ENCODE measurements at regions not wholly inside any gene's neighbourhood (a gene's known extent, or its start where the extent isn't known, plus 50 kb on each side); places are given as distances from the start of the nearest gene placed in this dataset.

DNA sequence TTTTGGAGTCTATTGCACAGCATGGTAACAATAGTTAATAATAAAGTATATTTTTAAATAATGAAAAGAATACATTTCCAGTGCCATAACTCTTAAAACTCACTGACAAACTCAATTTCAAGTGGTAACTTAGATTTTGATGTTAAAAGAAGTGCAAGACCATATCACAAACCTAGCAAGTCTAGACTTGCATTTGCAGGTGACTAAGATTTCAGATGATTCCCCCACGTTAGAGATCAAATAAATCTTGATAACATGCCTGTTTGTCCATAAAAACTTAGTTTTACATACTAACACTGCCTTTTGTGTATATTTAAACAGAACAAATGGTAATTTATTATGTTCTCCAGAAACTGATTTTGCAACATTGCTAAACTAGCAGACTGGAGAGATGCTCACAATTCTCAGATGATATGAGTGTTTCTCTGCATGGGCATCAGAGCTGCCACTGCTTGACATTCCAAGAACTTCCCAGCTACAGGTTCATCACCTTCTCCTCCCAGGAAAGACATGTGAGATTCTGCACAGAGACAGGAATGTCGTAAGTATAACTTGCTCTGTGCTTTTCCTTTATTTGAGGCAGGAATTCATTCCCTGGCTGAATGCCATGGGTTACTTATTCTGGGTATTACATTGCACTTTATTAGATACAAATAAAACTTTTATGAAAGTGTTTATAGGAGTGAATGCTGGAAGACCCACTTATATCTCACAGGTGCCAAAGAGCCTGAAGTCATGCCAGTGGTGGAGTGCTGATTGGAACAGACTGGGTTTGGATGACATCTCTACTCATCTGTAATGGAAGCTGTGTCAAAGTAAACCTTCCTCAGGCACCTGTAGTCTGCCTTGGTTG lies 160.2 kb upstream of the FOXA2 start:
- DNase-seq, result no peak

DNA sequence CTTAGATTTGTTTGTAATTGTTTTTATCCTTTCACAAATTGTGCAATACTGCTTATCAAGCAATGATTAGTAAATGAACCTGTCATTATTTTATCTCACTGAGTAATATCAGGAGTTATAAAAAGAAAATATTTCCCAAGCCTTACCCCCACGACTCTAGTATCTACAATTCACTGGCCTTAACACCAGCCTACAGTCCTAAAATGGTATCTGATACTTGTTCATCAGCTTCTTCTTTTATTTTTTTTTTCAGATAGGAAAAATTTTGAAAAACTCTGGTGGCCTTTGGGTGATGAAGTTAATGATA lies 160.8 kb upstream of the FOXA2 start:
- DNase-seq, result no peak

DNA sequence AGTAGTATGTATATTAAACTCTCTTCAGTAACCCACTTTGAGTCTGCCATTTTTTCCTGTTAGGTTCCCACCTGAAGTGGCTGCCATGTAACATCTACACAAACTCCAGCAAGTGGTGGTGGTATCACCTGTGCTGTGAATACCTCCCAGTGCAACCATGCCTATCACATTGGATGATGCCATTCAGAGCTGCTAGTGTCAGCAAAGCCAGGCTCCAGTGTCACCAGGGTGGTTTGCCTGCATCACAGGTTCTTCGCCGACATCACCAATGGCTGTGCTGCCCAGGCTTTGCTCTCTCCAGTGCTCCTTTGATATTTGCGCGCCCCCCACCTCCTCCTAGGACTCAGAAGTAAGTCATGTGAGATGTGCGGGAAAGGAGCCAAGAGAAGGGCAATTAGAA lies 162.6 kb upstream of the FOXA2 start:
- DNase-seq, result no peak

DNA sequence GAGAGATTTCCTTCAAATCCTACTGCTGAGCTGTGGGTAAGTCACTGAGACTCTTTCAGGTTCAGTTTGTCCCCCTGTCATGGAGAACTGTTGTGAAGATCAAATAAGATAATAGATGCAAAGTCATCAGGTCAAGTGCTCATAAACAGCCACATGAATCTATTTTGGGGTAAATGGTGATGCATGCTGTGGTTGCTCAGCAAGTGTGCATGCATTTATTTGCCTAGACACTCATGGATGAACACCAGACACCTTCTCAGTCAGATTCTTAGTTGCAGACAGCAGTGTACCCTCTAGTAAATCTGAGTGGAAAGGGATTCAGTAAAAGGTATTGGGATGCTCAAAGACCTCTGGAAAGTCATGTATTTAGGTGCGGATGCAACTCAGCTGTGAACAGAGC lies 168.0 kb upstream of the FOXA2 start:
- DNase-seq, result no peak

DNA sequence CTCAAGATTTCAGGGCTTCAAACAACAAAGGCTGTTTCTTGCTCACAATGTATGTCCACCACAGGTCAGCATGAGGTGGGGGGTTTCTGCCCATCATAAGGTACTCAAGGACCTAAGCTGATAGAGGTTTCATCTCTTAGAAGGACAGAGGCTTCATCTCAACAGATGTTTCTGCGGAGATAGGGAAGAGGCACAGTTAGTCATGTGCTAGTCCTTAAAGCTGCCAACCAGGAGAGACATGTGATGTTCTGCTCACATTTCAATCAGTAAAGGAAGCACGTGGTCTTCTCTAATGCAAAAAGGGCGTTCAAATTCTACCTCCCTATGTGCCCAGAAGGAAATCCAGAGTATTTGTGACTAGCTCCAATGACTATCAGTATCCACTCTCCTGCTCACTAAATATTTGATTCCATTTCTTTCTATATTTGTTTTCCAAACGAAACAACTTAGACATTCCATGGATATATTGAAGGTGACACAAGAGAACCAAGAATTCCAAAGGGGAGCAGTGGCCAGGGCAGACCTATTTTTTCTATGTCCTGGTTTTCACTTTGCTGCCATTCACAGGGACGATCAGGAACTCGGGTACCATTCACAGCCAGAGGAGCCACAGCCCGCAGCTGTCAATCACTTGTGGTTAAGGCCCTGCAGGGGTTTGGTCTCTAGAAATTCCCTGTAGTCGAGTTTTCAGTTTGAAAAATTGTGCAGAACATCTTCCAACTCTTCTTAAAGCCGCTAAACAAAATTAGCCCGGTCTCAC lies 173.2 kb upstream of the FOXA2 start:
- DNase-seq, result no peak

DNA sequence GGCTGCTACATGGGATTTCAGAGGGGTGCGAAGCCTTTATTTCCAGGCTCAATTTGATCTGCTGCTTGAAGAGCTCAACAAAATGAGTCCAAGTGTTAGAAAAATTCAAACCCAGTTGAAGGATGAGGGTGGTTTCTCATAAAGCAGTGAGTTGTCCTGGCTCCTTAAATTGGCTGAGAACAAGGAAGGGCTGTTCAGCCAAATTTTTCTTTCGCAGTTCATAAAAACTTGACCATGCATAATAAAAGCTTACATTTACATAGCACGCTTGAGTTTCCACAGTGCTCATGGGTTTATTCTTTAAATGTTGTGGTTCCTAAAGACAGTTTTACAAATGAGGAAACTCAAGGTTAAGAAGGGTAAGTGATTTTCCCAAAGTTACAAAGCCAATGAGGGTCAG lies 174.4 kb upstream of the FOXA2 start:
- no peak for DNase-seq

DNA sequence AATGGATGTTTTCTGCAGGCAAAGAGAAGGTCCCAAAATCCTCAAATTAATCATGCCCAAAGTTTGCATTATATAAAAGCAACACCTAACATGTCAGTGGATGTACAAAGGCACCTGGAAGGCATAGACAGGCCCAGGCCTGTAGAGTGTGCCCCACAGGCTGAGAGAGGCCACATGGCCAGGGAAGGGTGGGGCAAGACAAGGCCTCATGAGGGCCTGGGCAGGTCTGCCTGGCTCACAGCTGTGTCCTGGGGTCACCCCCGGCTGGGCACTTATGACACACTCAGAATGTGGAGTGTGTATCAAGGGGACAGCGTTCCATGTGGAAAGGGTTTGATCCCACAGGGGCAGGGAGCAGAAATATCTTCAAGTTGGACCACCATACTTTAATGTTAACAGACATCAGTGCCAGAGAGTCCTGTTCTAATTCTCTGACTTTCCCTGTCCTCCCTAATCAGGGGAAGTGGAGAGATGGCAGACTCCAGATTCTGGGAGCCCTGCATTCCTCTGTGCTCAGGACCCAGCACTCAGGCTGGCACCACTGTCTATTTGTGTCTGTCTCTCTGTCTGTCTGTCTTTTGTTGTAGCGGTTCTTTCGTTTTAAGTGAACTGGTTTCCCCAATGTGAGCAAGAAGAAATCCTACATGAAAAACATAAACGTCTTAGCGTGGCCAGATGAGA lies 178.3 kb upstream of the FOXA2 start:
- no peak for DNase-seq

DNA sequence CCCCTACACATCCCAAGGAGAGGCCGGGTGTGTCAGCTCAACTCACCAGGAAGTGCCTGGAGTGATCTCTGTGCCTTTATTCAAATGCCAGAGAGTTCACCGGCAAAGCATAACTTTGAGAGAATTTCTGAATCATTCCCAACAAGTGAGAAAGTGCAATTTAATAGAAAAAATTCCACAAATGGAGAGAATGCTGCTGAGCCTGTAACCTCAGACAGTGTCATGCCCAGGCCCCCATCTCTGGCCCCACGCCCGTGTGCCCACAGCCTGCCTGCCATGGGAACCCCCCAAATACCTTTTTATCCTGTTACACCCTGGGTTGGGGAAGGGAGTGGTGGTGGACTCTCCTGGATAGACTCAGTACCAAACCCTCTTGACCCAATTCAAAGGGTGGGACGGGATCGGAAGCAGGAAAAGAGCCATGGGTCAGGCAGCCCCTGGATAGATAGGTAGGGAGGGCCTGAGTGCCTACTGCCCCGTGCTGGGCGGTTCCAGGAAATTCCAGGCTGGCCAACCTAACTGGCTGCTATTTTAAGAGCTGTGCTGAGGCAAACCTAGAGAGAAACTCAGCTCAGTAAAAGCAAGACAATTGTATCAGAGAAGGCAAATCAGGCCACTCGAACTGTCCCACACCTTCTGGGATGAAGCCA lies 179.0 kb upstream of the FOXA2 start:
- DNase-seq, result no peak

DNA sequence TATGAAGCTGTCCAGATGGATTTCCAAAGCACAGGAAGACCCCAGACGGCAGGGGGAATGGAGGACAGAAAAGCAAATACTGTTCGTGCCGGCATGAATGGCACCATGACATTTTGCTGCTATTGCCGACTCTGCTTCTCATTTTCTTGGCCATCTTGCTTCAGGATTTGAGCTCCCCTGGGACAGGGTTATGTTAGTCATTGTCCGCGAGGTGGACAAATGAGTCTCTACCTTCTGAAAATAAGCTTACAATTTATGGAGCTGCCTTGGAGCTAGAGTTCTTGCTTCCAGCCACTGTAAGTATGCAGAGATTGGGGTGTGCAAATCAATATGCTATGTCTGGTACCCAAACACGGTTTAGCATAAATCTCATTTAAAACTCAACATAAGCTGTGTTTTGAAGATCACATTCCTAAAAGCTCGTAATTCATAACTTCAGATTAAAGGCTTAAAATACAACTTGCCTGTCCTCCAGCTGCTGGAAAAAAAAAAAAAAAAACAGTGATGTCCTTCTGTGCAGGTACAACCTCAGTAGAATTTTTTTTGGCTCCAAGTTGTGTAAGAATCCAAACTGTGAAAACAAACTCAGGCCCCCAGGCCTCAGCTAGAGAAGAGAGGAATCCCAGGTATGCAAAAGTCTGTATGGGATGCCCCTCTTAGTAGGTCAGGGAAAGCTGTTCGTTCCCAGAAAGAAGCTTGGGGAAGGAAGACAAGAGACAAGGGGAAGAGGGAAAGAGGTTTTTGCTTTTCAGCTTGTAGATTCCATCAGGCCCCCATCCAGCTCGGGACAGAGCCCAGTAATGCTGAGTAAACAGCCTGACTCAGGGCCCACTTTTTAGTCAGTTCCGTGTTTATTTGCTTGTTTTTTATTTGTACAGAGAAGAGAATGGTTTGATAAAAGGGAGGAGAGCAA lies 184.2 kb upstream of the FOXA2 start:
- no peak for DNase-seq

DNA sequence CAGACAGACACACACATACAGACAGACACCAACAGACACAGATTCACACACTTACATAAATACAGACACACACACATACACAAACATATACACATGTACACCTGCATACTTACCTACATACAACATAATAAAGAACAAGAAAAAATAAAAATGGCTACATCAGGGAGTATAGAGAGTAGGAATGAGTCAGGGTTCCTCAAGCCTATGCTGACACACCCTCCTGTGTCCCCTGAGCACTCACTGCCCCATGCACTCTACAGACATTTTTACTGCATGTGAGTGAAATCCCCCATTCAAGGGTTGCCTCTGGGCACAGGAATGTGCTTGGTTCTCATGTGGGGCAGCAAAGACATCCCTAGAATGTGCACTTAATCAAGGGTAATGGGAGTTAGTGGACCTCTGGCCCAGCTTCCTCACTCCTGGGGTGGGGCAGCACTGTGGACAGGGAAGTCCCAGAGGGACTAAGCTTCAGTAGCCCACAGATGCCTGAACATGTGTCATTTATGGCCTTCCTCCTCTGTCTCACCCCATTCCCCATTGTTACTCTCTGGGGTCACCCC lies 185.9 kb upstream of the FOXA2 start:
- DNase-seq, result no peak

DNA sequence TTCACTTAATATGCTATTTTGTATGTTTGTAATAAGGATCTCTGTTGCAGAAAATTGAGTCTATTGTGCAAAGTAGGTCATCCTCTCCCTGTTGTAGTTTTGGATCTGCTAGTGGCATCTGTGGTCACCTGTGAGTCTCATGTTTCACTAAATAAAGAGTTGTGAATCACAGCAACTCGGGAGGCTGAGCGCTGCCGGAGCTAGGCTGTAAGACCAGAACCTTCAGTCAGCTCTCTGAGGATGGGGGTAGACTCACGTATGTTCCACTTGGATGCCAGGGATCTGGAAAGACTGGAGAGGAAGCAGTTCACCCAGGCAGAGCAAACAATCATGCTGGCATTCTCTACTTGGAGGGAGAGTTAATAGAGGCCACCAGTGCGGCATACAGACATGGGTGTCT lies 187.3 kb upstream of the FOXA2 start:
- DNase-seq, result no peak

DNA sequence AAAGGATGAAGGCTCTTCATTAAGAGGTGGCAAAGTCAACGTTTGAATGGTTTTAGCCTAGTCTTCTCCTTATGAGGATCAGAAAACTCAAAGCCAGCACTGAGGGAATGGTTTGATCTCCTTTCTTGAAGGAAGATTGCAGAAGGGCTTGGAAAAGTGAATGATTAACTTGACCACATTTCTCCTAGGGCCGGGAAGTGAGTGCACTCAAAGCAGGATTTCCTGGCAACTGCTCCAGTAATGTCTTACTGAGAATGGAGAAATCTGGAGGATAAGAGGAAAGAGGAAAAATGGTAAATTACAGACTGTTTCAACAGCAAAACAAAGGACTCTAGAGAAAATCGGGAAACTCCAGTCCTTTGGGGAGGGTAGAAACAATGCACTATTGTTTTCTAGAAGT lies 189.0 kb upstream of the FOXA2 start:
- no peak for DNase-seq

DNA sequence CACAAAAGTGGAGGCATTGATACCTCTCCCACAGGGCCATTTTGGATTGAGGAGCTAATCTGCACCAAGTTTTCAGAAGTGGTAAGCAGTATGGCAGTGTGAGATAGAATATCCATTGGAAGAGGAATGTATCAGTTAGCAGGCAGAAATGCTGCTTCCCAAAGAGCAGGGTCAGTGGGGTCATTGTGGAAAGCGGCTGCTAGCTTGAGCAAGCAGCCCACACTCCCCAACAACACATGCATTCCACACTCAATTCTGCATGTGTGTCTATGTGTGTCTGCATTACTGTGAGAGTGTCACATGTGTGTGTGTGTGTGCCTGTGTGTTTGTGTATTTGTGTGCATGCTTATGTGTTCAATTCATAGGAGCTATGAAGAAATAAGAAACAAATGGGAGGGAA lies 190.9 kb upstream of the FOXA2 start:
- no peak for DNase-seq

DNA sequence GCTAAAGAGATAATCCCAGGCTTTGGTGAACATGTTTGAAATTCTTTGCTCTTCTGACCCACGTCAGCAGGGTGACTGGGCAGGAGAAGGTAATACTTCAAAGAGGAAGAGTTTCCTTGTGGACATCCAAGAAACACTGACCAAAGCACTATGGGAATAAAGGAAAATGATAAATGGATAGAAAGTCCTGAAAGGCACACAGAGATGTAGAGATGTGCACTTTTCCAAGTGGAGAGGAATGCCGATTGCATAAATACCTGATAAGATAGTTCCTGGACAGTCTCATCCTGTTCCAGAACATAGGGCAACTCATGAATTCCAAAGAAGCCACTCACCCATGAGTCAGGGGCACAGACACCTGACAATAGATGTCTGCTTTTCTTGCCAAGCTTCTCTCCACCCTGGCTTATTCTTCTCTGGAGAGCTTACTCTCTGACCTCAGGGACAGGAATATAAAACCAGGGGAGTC lies 191.3 kb upstream of the FOXA2 start:
- no peak for DNase-seq

DNA sequence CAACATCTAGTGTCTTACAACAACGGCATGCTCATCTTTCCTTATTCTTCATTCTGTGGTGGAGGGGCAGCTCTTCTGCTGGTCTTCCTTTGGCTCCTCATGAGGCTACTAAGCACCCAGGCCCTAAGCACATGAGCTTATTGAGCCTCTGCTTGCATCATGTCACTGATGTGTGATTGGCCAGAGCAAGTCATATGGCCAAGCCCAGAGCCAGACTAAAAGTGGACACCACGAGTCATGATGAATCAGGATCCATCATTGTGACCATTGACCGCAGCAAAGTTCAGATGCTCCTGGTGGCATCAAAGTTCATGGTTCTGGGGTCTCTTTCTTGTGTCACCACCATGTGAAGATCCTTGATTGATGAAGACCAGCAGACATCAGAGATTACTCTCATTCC lies 192.0 kb upstream of the FOXA2 start:
- no peak for DNase-seq

DNA sequence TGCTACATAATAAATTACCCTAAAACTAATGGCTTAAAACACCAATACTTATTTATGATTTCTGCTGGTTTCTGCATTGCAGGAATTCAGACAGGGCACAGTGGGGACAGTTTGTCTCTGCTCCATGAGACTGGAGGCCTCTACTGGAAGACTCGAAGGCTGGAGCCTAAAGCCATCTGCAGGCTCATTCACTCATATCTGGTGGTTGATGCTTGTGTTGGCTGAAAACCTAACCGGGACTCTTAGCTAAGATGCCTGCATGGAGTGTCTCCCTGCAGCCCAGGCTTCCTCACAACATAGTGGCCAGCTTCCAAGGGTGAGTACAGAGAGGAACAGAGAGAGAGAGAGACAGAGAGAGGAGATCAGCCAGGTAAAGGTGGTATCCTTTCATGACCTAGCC lies 195.5 kb upstream of the FOXA2 start:
- no peak for DNase-seq

DNA sequence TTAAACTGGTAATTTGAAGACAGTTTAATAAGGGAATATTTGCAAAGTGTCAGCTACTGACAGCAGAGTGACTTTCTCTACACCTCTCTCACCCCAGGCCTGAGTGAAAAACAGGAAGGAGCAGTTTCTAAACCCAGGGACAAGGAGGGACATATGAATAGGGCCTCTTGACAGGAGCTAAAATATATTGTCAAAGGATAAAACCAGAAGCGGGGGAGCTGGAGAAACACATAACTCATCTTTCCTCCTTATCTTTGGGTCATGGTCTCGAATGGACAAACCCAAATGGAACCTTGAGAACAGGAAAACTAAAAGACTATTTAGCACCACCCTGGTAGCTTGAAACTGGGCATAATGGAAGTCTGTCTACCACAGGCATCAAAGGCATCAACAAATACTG lies 197.5 kb upstream of the FOXA2 start:
- no peak for DNase-seq

DNA sequence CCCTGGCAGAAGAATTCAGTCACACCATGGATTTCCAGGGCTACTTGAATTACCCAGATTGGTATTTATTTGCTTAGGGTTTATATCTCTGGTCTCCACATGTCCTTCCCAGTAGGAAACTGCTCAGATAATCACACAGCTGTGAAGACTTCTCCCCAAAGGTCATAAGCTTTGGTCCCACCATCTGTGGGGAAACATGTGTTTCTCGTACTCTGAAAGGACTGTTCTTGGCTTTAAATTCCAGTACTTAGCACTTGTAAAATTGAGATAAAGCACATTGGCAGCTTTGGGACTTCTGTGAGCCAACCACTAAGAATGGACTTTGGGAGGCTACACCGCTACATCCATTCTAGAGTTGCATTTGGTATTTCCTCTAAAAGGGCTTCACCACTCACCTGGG lies 205.3 kb upstream of the FOXA2 start:
- DNase-seq, result no peak

DNA sequence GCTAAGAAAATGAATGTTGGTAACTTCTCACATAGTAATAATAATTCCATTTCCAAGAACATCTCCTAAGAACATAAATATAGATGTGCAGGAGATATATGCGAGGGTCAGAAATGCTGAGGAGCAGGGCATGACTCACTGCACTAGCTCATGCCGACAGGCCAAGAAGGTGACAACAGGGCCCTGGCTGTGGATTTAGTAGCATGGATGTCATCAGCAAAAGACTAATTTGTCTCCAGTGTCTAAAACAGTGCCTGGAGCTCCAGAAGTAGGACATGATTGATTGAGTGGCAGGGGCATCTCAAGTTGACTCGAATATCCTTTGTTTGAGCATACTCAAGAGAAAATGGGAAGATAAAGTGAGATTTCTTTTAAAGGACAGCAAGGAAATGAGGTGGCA lies 207.0 kb upstream of the FOXA2 start:
- DNase-seq, result no peak

DNA sequence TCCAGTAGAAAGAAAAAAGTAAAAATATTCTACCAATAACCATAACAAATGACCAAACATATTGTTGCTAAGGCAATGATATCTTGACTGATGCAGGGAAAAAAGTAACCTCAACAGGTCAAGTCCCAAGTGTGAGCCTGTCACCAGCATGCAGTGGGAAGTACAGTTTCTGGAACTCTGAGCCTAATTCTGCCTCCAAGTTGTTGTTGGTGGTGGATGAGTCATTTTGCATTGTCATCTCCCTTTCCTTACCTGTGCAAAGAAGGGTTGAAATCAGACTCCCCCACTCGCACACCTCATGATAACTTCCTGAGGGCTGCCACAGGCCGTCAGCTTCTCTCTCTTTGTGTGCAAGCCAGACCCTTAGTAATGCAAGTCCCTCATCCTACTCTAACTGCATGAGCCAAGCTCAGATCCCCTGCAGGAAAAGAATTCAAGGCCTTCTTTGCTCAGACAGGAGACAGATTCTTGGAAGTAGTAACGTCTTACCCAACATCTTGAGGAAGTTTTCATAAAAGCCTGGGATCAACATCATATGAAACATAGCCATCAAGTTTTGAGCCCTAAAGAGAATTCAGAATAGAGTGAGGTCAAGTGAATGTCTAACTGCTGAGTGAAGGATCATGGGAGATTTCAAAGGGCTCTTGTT lies 207.6 kb upstream of the FOXA2 start:
- DNase-seq, result no peak

DNA sequence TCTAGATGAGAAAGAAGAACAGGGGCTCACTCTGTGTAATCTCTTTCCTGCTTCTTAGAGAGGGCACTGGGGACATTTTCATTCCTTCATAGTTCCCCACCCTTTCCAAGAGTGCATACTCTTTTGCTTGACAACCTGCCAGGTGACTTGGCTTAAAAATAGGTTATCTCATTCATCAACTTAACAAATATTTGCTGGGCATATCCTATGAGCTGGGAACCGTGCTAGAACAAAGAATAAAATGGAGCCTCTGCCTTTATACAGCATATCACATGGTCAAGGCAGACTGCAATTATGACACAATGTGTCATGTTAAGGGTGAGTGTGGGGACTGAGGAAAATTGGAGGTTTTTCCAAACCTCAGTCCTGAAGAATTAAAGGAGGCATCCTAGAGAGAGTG lies 209.8 kb upstream of the FOXA2 start:
- no peak for DNase-seq

DNA sequence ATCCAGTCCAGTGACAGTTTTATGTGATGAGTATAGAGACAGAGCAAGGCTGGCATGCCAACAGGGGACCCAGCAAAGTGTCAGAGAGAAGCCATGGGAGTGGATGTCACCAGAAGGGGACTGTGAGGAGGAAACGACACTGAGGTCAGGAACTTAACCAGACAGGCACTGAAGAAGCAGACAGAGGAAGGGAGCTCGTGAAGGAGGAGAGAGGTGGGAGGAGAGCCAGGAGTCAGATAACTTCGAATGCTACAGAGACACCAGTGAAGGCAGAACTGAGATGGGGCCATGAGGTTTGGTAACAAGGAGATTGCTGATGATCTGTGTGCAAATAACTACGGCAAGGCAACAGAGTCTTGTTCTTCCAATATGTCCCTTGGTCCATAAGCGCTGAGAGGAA lies 211.1 kb upstream of the FOXA2 start:
- DNase-seq, result no peak

Data from CD4-positive, alpha-beta T cell treated with Interleukin-1 beta for 1 hour (primary cell).